ENCODE measurements at regions not wholly inside any gene's neighbourhood (a gene's known extent, or its start where the extent isn't known, plus 50 kb on each side); places are given as distances from the start of the nearest gene placed in this dataset.

- no peak for TF ChIP-seq EP300 (IDR thresholded peaks at IDR 0.05; ENCODE audit: borderline replicate concordance in 1 of 2, low read depth in 1 of 2, low read length in 1 of 2)
- no peak for TF ChIP-seq RXRA (IDR thresholded peaks at IDR 0.05; ENCODE audit: borderline replicate concordance, low read depth)
- TF ChIP-seq, protein P1, sequence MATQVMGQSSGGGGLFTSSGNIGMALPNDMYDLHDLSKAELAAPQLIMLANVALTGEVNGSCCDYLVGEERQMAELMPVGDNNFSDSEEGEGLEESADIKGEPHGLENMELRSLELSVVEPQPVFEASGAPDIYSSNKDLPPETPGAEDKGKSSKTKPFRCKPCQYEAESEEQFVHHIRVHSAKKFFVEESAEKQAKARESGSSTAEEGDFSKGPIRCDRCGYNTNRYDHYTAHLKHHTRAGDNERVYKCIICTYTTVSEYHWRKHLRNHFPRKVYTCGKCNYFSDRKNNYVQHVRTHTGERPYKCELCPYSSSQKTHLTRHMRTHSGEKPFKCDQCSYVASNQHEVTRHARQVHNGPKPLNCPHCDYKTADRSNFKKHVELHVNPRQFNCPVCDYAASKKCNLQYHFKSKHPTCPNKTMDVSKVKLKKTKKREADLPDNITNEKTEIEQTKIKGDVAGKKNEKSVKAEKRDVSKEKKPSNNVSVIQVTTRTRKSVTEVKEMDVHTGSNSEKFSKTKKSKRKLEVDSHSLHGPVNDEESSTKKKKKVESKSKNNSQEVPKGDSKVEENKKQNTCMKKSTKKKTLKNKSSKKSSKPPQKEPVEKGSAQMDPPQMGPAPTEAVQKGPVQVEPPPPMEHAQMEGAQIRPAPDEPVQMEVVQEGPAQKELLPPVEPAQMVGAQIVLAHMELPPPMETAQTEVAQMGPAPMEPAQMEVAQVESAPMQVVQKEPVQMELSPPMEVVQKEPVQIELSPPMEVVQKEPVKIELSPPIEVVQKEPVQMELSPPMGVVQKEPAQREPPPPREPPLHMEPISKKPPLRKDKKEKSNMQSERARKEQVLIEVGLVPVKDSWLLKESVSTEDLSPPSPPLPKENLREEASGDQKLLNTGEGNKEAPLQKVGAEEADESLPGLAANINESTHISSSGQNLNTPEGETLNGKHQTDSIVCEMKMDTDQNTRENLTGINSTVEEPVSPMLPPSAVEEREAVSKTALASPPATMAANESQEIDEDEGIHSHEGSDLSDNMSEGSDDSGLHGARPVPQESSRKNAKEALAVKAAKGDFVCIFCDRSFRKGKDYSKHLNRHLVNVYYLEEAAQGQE (IDR thresholded peaks at IDR 0.05; ENCODE audit: low read depth, low read length): no peak
- TF ChIP-seq IRF3 (IDR thresholded peaks at IDR 0.05; ENCODE audit: low read depth, low read length): no peak
- no peak for TF ChIP-seq USF2 (IDR thresholded peaks at IDR 0.05; ENCODE audit: borderline replicate concordance, low read depth, low read length)
Observed at GRCh38 chr4:53703267-53703655, 112.0 kb upstream of the LNX1 start (continued).

DNA sequence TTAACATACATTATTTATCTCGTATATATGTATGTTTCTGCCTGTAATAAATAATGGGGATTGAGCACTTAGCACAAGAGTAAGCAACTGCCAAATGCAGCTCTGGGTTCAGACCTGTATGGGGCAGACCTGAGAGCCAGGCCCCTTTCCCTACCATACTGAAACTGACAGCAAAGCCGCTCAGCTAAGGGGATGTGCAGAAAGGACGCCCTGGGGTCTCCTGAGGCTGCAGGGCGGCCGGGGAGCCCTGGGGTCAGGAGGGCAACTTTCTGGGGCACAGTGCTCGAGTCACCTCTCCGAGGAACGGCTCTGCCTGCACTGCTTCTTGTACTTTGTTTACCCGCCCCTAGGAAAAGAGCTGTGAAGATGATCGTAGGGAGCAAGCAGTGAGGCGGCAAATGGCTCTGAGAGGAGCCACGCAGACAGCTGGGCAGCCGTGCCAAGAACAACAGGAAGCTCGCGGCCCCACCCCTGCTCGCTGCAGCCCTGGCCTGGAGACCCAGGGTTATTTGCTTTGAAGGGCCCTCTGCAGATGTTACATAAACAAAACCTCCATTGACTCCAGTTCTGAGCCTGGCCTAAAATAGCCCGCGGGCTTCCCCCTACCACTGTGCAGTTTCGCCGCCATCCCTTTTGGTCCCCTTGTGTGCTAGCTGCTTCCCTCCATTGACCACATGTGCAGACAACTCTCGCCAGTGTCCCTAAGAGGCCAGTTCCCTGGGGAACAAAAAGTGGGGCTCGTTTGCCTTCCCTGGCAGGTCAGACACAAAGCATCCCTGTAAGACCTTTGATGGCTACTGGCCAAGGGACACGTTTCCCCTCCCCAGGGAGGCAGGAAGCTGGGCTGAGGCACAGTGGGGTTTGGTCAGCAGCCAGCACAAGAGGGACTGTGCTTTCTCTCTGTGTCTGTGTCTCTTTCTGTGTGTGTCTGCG is 111.3 kb upstream of the LNX1 start:
- Histone ChIP-seq H3K9me3 (no peaks in the 10 kb centered on the region), H3K4me2 (peak overlapping the region; percentile 74), H3K4me3 (ENCODE audit: low read depth in 2 of 2, low read length in 1 of 2) (peak overlapping the region; percentile 4 to 22; a peak in 2 of 4 replicates), H3K36me3 (replicated peaks in 1 of 2; ENCODE audit: control insufficient read depth in 1 of 2, insufficient read depth in 2 of 2, low read length in 1 of 2) (no peaks in the 10 kb centered on the region), H3K4me1 (ENCODE audit: control insufficient read depth in 1 of 2, insufficient read depth in 2 of 2, low read depth in 1 of 2, low read length in 1 of 2) (peaks cover 24 to 40% of the 10 kb centered on the region in 2 experiments), H3F3A (replicated peaks; ENCODE audit: insufficient read depth) (peaks cover 13% of the 10 kb centered on the region), H3K9ac (peak overlapping the region; percentile 56), H3K79me2 (ENCODE audit: insufficient read depth) (no peaks in the 10 kb centered on the region), H4K20me1 (ENCODE audit: insufficient read depth) (no peaks in the 10 kb centered on the region), H3K27ac (ENCODE audit: low read depth in 2 of 2, low read length in 1 of 2) (peak overlapping the region; percentile 81 to 99), H3K9me2 (no peaks in the 10 kb centered on the region), H3K27me3 (ENCODE audit: insufficient read depth) (no peaks in the 10 kb centered on the region), H2AFZ (ENCODE audit: low read depth) (peak overlapping the region; percentile 58)
- peak; percentile 84 for DNase-seq
- CTCF ChIA-PET: interaction anchor here (0.6 to 3.1 kb wide), 16 partner anchors 9 to 688 kb away, joined by 3 to 26 read pairs (median 4); no protein-coding TSS in a partner anchor
- WGBS (ENCODE audit: low lambda C conversion rate): 4% methylated on average over 13 of the region's 24 CpGs
- POLR2A ChIA-PET: interaction anchor here (0.6 to 1.7 kb wide), 18 partner anchors 11 to 706 kb away, joined by 3 to 16 read pairs (median 3); partner anchors contain the start of genes FIP1L1 and PDGFRA
- TF ChIP-seq JUND (IDR thresholded peaks at IDR 0.05): 0 out of 2 replicates have a peak, but pooled peaks have one; percentile 5
- TF ChIP-seq TCF12 (IDR thresholded peaks at IDR 0.05): peak; percentile 47
- TF ChIP-seq MXI1 (IDR thresholded peaks at IDR 0.05; ENCODE audit: low read depth, low read length): peak; percentile 68
- TF ChIP-seq GATA2 (CRISPR knock-in tag; IDR thresholded peaks at IDR 0.05): peak; percentile 13; the same call in 1 of the 2 replicates
- no peak for TF ChIP-seq IRF3 (IDR thresholded peaks at IDR 0.05; ENCODE audit: low read depth, low read length)
- TF ChIP-seq, protein P2, sequence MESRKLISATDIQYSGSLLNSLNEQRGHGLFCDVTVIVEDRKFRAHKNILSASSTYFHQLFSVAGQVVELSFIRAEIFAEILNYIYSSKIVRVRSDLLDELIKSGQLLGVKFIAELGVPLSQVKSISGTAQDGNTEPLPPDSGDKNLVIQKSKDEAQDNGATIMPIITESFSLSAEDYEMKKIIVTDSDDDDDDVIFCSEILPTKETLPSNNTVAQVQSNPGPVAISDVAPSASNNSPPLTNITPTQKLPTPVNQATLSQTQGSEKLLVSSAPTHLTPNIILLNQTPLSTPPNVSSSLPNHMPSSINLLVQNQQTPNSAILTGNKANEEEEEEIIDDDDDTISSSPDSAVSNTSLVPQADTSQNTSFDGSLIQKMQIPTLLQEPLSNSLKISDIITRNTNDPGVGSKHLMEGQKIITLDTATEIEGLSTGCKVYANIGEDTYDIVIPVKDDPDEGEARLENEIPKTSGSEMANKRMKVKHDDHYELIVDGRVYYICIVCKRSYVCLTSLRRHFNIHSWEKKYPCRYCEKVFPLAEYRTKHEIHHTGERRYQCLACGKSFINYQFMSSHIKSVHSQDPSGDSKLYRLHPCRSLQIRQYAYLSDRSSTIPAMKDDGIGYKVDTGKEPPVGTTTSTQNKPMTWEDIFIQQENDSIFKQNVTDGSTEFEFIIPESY (IDR thresholded peaks at IDR 0.05; ENCODE audit: borderline replicate concordance, low read depth): no peak
- no peak for TF ChIP-seq EZH2phosphoT487 (IDR thresholded peaks at IDR 0.05; ENCODE audit: borderline replicate concordance, low read depth)
- peak; percentile 22 to 38; a peak in 2 of 4 replicates for TF ChIP-seq EP300 (IDR thresholded peaks at IDR 0.05; ENCODE audit: borderline replicate concordance in 1 of 2, low read depth in 1 of 2, low read length in 1 of 2)
- TF ChIP-seq FOXM1 (IDR thresholded peaks at IDR 0.05; ENCODE audit: low read depth): no peak; the same call in 1 of the 2 replicates
- TF ChIP-seq TAF1 (IDR thresholded peaks at IDR 0.05; ENCODE audit: borderline replicate concordance, low read depth, low read length): no peak
- peak; percentile 55; the same call in 1 of the 2 replicates for TF ChIP-seq MAX (IDR thresholded peaks at IDR 0.05; ENCODE audit: low read depth)
- peak; percentile 20; the same call in 1 of the 2 replicates for TF ChIP-seq CTCF (IDR thresholded peaks at IDR 0.05)
